DND-41 (cell line): ENCODE measurements at regions not wholly inside any gene's neighbourhood (a gene's known extent, or its start where the extent isn't known, plus 50 kb on each side); places are given as distances from the start of the nearest gene placed in this dataset.

ENCODE experiments used
- CTCF ChIP-seq: IDR thresholded peaks from 2 replicates; pipeline ENCODE4 v1.5.1; 2012; ENCODE audit warnings: borderline replicate concordance, low read length, moderate library complexity, mild to moderate bottlenecking; ENCODE audit not compliant: poor library complexity, severe bottlenecking; ENCODE audit errors: extremely low read depth
- EZH2 ChIP-seq: IDR thresholded peaks from 3 replicates; pipeline ENCODE4 v1.6.1; 2012; ENCODE audit warnings: borderline replicate concordance, low read depth, mild to moderate bottlenecking, moderate library complexity, low read length, inconsistent platforms; ENCODE audit not compliant: severe bottlenecking

GRCh38 chr4:24256066-24256465 lies 328.3 kb downstream of the DHX15 start:
- TF ChIP-seq CTCF (no peak), EZH2 (no peak)
